NCI-H748 (cell line): ENCODE measurements at regions not wholly inside any gene's neighbourhood (a gene's known extent, or its start where the extent isn't known, plus 50 kb on each side); places are given as distances from the start of the nearest gene placed in this dataset.
A peak's percentile ranks its signal among the peaks of the same experiment; 100 is the strongest.
"Not testable (repeated sequence)": the region's sequence is repeated elsewhere in the genome, so short reads cannot be mapped to it uniquely, and the experiment has no call there.

ENCODE experiments used
- DNase-seq: peaks from one replicate; lab custom pipeline; 2025; ENCODE audit not compliant: unreplicated experiment; lab: John Stamatoyannopoulos, UW

- no peak for DNase-seq
Measured at GRCh38 chr13:28574617-28575142, 79.8 kb upstream of the FLT1 start.

- no peak for DNase-seq
Measured at GRCh38 chr13:28573595-28574373, 78.9 kb upstream of the FLT1 start.

DNA sequence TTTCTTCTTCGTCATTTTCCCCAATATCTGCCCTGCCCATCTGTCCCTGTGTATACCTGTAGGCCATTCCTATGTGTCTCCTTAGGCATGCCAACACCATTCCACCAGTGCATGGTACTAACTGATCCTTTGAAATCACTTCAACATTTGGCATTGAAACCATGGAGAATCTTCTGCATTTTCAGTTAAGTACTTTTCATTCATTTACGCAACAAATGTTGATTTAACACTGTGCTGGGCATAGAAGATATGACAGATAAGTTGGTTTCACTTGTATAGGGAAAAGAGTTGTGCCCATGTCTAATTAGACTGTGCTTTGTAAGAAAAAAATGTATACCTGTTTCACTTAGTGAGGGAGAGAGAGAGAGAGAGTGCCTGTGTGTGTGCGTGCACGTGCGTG, 77.9 kb upstream of the FLT1 start:
- DNase-seq: no peak

DNA sequence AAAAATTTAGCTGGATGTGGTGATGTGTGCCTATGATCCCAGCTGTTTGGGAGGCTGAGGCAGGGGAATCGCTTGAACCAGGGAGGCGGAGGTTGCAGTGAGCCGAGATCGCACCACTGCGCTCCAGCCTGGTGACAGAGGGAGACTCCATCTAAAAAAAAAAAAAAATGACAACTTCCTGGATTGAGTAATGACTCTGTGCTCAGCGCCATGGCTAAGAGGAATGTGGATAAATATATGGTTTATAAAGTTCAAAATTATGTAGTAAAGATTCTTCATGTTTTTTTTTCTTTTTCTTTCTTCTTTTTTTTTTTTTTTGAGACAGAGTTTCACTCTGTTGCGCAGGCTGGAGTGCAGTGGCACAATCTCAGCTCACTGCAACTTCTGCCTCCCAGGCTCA, 75.4 kb upstream of the FLT1 start:
- not testable (repeated sequence) for DNase-seq

DNA sequence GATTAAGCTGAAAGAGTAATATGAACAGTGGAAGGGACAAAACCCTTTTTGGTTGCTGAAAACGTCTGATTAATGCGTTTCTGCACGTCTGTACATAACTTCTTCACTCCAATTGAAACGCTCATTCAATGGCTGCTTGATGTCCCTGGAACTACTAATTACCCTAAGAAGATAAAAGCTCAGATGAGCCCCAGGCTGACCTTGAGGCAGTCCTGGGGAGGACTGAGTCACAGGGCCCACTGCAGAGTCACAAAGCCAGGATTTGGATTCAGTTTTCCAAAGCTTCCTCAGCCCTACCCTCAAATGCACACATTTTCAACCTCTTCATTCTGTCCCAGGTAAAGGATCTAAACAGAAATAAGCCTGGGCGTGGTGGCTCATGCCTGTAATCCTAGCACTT, 75.0 kb upstream of the FLT1 start:
- no peak for DNase-seq

DNA sequence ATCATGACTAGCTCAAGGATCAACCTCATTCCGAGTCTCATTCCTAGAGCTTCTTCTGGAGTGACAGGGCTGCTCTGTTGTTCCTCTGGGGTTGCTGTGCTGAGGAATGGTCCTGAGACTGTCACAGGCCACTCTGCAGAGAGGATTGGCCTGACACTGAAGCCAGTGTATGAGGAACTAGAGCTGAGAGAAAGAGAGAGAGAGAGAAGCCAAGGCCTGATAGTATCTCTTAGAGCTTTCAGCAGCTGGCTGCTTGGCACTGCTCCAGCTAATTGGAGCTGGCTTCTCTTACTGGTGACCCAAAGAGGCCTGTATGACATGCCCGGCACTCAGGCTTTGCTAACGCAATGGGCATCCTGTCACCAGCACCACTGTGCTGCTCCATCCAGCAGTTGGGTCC, 73.4 kb upstream of the FLT1 start:
- DNase-seq: peak; percentile 50

DNA sequence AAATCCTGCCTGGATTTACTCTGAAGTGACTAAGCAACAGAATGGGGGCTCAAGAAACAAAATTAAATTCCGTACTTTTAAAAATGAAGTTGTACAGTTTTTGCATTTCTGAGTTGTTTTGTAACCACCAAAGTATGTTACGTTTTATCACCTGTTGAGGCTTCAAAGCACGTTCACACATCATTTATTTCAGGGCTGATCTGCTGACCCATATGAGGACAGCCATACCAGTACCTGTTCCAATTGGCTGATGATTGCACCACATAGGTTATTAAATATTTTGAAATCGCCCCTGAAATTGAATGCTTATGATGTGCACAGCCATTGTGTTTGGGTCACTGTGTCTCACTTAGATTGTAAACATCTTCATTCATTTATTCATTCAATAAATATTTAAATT, 72.0 kb upstream of the FLT1 start:
- DNase-seq: no peak

DNA sequence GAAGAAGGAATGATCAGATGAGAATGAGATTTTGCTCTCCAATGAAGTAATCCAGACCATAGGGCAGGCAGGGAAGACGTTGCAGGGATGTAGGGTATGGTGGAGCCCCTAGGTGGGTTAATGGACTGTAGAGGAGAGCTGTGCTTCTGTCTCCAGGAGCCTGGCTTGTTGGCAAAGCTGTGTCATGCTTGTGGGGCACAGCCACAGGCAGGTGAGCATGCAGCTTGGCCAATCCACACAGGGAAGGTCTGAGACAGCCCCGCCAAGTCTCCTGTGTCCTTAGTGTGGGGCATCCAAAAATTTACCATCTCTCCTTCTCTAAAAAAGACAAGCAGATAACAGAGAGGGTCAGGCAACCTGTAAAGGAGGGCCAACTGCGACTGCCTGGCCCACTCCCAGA, 71.4 kb upstream of the FLT1 start:
- DNase-seq: no peak

DNA sequence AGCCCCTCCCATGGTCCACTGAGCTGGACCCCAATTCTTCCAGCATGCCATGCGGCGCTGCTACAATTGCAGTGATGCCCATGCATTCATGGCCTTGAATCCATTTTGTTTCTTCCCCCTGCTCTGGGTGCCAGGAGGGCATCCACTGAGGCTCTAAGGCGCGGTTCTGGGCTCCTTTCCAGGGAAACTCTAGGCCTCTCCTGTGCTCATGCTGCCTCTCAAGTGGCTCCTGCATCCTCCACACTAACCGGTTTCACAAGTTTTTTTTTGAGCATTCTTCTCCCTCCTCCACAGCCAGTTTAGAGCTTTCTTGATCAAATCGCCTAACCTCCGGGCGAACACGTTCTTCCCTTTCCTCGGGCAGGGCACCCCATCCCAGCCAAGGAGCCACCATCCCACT, 69.1 kb upstream of the FLT1 start:
- DNase-seq: peak; percentile 40

GRCh38 chr13:28563609-28564008, 68.7 kb upstream of the FLT1 start:
- no peak for DNase-seq

DNA sequence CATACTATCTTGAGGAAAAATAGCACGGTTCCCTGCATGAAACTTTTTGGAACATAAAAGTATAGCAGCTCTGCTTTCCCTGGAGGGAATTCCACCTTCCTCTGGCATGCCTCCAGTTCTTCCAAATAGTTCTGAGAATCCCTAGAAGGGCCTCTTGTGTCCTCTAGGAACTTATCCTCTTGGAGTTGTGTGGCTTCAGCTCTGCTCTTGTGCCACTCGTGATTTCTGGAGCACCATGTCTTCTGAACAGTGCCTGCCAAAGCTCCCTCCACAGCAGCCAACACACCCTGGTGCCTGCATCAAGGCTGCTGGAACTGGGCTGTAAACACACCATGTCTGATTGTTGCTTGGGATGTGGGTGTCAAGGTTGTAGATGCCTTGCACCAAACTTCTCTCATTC, 65.7 kb upstream of the FLT1 start:
- DNase-seq: no peak

DNA sequence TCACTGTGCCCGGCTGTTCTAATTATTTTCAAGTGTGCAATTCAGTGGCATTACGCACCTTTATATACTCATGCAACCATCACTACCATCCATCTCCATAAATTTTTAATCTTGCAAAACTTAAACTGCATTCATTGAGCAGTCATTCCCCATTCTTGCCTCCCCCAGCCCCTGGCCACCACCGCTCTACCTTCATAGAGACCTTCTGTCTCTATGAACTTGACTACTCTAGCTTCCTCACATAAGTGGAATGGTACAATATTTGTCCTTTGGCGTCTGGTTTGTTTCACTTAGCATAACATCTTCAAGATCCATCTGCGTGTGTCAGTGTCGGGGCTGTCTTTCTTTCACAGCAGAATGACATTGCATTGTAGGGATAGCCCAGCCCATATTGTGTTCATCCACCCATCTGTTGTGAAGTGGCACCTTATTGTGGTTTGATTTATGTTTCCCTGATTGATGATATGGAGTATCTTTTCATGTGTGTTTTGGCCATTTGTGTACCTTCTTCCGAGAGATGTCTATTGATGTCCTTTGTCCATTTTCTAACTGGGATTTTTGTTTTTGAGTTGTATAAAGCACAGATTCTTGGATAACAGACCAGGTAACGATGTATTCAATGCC, 64.8 kb upstream of the FLT1 start:
- DNase-seq: no peak

DNA sequence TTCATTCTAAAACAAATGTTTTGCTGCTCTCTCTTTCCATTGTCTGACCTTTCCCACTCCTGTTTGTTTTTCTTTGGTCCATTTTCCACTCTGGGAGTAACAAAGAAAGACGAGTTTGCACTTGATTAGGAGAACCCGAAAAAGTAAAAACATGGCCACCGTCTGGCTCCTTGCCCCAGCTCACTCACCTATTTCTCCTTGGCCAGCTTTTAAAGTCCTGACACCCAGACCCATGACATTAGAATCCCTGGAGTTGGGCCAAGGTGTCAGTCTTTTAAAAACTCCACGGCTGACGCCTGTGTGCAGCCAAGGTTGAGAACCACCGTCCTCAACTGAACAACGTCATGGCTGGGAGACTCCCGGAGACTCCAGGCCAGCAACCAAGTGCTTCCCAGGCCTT, 63.6 kb upstream of the FLT1 start:
- no peak for DNase-seq

DNA sequence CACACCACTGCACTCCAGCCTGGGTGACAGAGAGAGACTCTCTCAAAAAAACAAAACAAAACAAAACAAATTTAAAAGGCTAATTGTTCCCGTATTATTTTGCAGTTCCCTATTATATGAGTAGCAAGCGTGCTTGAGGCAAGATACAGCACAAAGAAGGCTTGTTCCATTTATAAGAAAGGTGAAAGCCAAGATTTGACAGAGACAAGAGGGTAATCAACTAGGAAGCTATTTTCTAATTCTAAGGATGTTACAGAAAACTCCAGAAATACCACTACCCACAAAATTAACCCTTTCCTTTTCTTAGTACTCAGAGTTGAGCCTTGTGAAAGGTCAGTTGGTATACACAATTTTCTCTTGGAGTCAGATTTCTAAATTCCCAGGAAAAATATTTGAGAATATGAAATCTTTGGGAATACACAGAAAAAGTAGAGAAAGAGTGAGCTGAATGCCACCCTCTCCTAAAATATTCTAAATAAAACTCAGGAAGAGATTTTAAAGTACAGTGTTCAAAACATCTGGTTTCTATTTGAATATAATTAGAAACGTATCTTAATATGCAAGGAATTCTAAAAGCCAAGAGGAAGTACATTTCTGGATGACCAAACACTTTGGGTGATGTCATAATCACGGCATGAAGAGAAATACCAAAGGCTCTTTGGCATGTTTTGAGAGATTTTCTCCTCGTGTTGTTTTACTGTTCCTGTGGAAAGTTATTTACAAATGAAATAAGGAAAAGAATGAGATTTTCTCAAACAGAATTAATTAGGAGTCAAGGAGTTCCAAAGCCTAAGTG, 63.0 kb upstream of the FLT1 start:
- no peak for DNase-seq

DNA sequence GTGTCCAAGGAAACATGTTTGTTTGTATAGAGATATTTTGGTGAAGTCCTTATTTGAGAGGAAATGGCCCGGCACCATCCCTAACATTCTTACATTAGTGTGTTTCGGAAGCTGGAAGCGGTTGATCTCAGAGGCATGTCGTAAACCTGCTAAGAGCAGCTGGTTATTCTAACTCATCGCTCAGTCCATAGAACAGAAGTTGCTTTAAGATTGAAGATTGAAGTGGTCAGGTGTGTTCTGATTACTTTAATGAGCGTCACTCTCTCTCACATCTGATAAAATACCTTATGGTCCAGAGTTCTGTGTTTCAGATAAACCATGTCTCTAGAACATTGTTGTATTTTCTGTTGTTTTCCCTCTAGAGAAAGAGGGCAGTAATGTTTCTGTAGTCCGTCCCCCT, 60.2 kb upstream of the FLT1 start:
- DNase-seq: no peak

- no peak for DNase-seq
Measured at GRCh38 chr13:28553971-28554370, 59.0 kb upstream of the FLT1 start.

- DNase-seq: no peak
Measured at GRCh38 chr13:28552288-28552687, 57.4 kb upstream of the FLT1 start.

DNA sequence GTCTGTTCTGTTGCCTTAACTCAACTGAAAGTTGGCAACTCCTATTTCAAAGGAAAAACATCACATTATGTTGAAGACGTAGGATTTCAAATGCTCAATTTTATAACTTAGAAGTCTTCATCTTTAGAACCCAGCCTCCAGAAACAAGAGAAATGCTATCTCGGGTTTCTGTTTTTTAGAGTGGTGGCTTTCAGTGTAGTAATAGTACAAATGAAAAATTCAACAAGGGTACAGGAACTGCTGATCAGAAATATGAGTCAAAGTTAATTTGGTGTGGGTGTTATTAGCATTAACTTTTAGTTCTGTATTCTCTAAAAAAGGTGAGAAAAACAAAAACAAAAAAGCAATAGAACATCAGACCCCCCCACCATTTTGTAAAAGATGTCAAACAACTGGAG, 56.6 kb upstream of the FLT1 start:
- no peak for DNase-seq

DNA sequence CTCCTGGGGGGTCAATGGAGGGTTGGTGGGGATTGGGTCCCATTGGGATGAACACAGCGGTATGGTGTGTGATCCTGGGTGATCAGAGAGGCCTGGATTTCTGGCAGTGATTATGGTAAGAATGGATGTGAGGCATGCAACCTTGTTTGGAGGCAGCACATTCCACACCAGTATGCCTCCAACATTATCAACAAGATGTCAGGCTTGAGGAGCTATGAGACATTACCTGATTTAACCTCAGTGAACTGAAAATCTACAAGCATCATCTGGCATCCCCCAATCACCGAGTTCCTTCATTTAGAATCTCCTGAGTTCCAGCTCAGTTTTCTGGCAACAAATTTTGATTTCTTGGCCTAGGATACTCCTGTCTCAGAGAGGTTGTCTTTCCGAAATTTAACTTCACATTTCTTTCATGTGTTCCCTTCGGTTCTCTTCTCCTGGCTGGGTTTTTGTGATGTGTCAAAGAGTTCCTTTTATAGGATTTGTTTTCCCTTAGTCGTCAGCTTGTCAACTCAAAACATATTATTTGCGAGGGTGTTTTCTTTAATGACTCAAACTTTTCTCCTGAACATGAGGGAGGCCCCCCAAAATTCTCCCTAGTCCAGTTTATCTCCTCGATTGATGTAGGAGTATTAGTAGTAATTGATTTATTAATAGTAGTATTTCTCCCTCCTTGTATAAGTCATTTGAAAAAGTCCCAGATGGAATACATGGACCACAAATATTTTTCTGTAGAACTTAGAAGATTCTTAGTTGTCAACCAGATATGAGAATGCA, 56.0 kb upstream of the FLT1 start:
- DNase-seq: no peak

GRCh38 chr13:28550091-28550490, 55.2 kb upstream of the FLT1 start:
- DNase-seq: no peak

GRCh38 chr13:28548872-28549271, 53.9 kb upstream of the FLT1 start:
- no peak for DNase-seq
